A549 (cell line): ENCODE measurements at regions not wholly inside any gene's neighbourhood (a gene's known extent, or its start where the extent isn't known, plus 50 kb on each side); places are given as distances from the start of the nearest gene placed in this dataset.

Experiments
- ATAC-seq, 2 experiments: fragments of 200-7000 bp in 1 of 2; fragments of >200 bp in 1 of 2; cut with Nextera tagmentation in 1 of 2; cut with Tn5 transposase in 1 of 2; 3 replicates each; pipeline versions ENCODE4 v1.8.0 to v1.9.1; 2018 to 2020; ENCODE audit warnings: mild to moderate bottlenecking in 1 of 2, moderate library complexity in 1 of 2
- CTCF ChIA-PET: fragments of 300-600 bp; sonication (Branson Sonifier 250); formaldehyde crosslinking; extraction: SDS; loops from one replicate; lab custom pipeline; 2021; ENCODE audit warnings: antibody characterized with exemption, inconsistent platforms; lab: Yijun Ruan, JAX
- POLR2A ChIA-PET: fragments of 350-600 bp; formaldehyde crosslinking; extraction: SDS; loops from one replicate; lab custom pipeline; 2021; ENCODE audit warnings: antibody characterized with exemption, inconsistent platforms; lab: Yijun Ruan, JAX
- DNase-seq, 2 experiments: peaks; one replicate each; pipeline versions ENCODE4 v3.0.0 to v3.0.0-alpha.2; 2011 to 2016; ENCODE audit warnings: low read depth in 1 of 2, low spot score in 1 of 2
- FAIRE-seq: peaks from 2 replicates; lab custom pipeline; 2011; peaks lifted over from hg19 to GRCh38; lab: Jason Lieb, UNC
- H3K27ac ChIP-seq, 2 experiments: fragments of >200 bp; sonication (Bioruptor Twin); formaldehyde crosslinking; 3 replicates each; pipeline ENCODE4 v1.5.1; 2016 to 2017
- H3K4me1 ChIP-seq: fragments of >200 bp; sonication (Bioruptor Twin); formaldehyde crosslinking; 3 replicates; pipeline ENCODE4 v1.6.1; 2016
- H3K4me2 ChIP-seq: fragments of >200 bp; sonication (Bioruptor Twin); formaldehyde crosslinking; 3 replicates; pipeline ENCODE4 v1.6.1; 2016
- H3K4me3 ChIP-seq: fragments of >200 bp; sonication (Bioruptor Twin); formaldehyde crosslinking; 3 replicates; pipeline ENCODE4 v1.5.1; 2016
- H3K9me3 ChIP-seq: fragments of >200 bp; sonication (Bioruptor Twin); formaldehyde crosslinking; 3 replicates; pipeline ENCODE4 v1.6.1; 2016
- BHLHE40 ChIP-seq: IDR thresholded peaks from 2 replicates; pipeline ENCODE4 v1.6.1; 2012; ENCODE audit warnings: low read depth, low read length, inconsistent platforms
- CBX8 ChIP-seq: fragments of 200-600 bp; sonication (generic); IDR thresholded peaks from 2 replicates; pipeline ENCODE4 v1.6.1; 2016
- CHD4 ChIP-seq: fragments of 200-600 bp; sonication (generic); IDR thresholded peaks from 2 replicates; pipeline ENCODE4 v1.6.1; 2016; ENCODE audit warnings: antibody characterized with exemption, mild to moderate bottlenecking, borderline replicate concordance
- EHMT2 ChIP-seq: fragments of 200-600 bp; sonication (generic); IDR thresholded peaks from 2 replicates; pipeline ENCODE4 v1.6.1; 2016; ENCODE audit warnings: antibody characterized with exemption, low read depth, mild to moderate bottlenecking, moderate library complexity
- ESRRA ChIP-seq: fragments of 150-350 bp; IDR thresholded peaks from 2 replicates; pipeline ENCODE4 v1.6.1; 2014; ENCODE audit warnings: mild to moderate bottlenecking, low read length, borderline replicate concordance
- FOXS1 ChIP-seq: fragments of 250-450 bp; sonication (Bioruptor Pico); IDR thresholded peaks from 2 replicates; pipeline ENCODE4 v1.5.0; 2020; ENCODE audit warnings: mild to moderate bottlenecking, moderate library complexity
- HDAC2 ChIP-seq: fragments of 200-600 bp; sonication (generic); IDR thresholded peaks from 2 replicates; pipeline ENCODE4 v1.6.1; 2016
- HEYL ChIP-seq: fragments of 250-450 bp; sonication (Bioruptor Pico); IDR thresholded peaks from 2 replicates; pipeline ENCODE4 v1.8.0; 2021; ENCODE audit warnings: mild to moderate bottlenecking, moderate library complexity
- HOXB13 ChIP-seq: fragments of 250-450 bp; sonication (Bioruptor Pico); IDR thresholded peaks from 2 replicates; pipeline ENCODE4 v1.5.0; 2020; ENCODE audit warnings: low read depth, mild to moderate bottlenecking, moderate library complexity
- HOXB5 ChIP-seq: fragments of 250-450 bp; sonication (Bioruptor Pico); IDR thresholded peaks from 2 replicates; pipeline ENCODE4 v1.5.0; 2020; ENCODE audit warnings: mild to moderate bottlenecking, moderate library complexity
- KDM1A ChIP-seq: fragments of 200-600 bp; sonication (generic); IDR thresholded peaks from 2 replicates; pipeline ENCODE4 v1.6.1; 2016; ENCODE audit warnings: low read depth, mild to moderate bottlenecking
- KDM5A ChIP-seq: fragments of 200-600 bp; sonication (generic); IDR thresholded peaks from 2 replicates; pipeline ENCODE4 v1.6.1; 2016; ENCODE audit warnings: antibody characterized with exemption, mild to moderate bottlenecking
- MAFK ChIP-seq: fragments of 450-650 bp; IDR thresholded peaks from 2 replicates; pipeline ENCODE4 v1.6.1; 2014; ENCODE audit not compliant: partially characterized antibody
- MAZ ChIP-seq: fragments of 150-350 bp; IDR thresholded peaks from 2 replicates; pipeline ENCODE4 v1.6.1; 2014; ENCODE audit warnings: antibody characterized with exemption, low read depth, low read length, borderline replicate concordance
- MYC ChIP-seq: IDR thresholded peaks from 2 replicates; pipeline ENCODE4 v1.6.1; 2012; ENCODE audit warnings: mild to moderate bottlenecking, inconsistent platforms, low read length, improper control_type of control experiment, borderline replicate concordance
- NR3C1 ChIP-seq: fragments of >200 bp; sonication (Bioruptor Twin); formaldehyde crosslinking; IDR thresholded peaks from 3 replicates; pipeline ENCODE4 v1.6.1; 2017
- RNF2 ChIP-seq: fragments of 200-600 bp; sonication (generic); IDR thresholded peaks from 2 replicates; pipeline ENCODE4 v1.6.1; 2016; ENCODE audit warnings: low read depth, mild to moderate bottlenecking, antibody characterized with exemption, moderate library complexity, borderline replicate concordance
- SMC3 ChIP-seq: fragments of >200 bp; sonication (Bioruptor Twin); formaldehyde crosslinking; IDR thresholded peaks from 3 replicates; pipeline ENCODE4 v1.6.1; 2018; ENCODE audit warnings: inconsistent platforms
- SREBF2 ChIP-seq: fragments of 450-650 bp; IDR thresholded peaks from 2 replicates; pipeline ENCODE4 v1.6.1; 2014; ENCODE audit warnings: mild to moderate bottlenecking, moderate library complexity
- ZSCAN20 ChIP-seq: fragments of 250-450 bp; sonication (Bioruptor Pico); IDR thresholded peaks from 2 replicates; pipeline ENCODE4 v1.8.0; 2022; ENCODE audit warnings: mild to moderate bottlenecking, moderate library complexity
- WGBS: methylation state at CpG from one replicate; pipeline ENCODE4 v1.1.6; 2017; ENCODE audit errors: missing lambda C conversion rate; 5-methylcytosine and 5-hydroxymethylcytosine counted together
- TF ChIP-seq, protein P1 (sequence below): fragments of 150-350 bp; IDR thresholded peaks from 2 replicates; pipeline ENCODE4 v1.6.1; 2014; ENCODE audit warnings: low read depth, mild to moderate bottlenecking, low read length
- TF ChIP-seq, protein P2 (sequence below): fragments of >200 bp; sonication (Bioruptor Twin); formaldehyde crosslinking; IDR thresholded peaks from 3 replicates; pipeline ENCODE4 v1.5.1; 2016
- TF ChIP-seq, protein P3 (sequence below): IDR thresholded peaks from 2 replicates; pipeline ENCODE4 v1.6.1; 2012
- TF ChIP-seq, protein P4 (sequence below): fragments of >200 bp; sonication (Bioruptor Twin); formaldehyde crosslinking; IDR thresholded peaks from 3 replicates; pipeline ENCODE4 v1.6.1; 2016
- TF ChIP-seq, protein P5 (sequence below): IDR thresholded peaks from 2 replicates; pipeline ENCODE4 v1.6.1; 2012
- TF ChIP-seq, protein P6 (sequence below): fragments of 250-450 bp; sonication (Bioruptor Pico); IDR thresholded peaks from 2 replicates; pipeline ENCODE4 v1.5.0; 2020; ENCODE audit warnings: low read depth, mild to moderate bottlenecking, moderate library complexity

DNA sequence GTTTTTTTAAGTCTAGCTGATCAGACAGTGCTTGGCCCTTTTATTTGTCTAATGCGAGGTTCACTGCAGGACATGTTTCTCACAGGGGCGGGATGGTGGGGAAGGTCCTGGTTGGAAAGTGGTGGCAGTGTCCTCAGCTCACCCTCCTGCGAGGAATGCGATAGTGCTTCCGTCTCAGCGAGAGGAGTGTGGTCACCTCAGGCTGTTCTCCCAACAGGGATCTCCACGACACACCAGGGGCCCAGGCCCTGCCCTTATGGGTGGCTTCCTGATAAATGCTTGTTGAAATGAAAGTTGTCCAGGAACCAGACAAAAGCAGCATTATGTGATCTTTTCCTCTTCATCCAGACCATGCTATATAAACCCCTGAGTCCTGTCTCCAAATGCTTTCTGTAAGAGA lies 70.1 kb downstream of the BOLA3 start:
- no peak overlapping the region for H3K4me3 ChIP-seq
- no peaks in the 10 kb centered on the region for H3K9me3 ChIP-seq
- DNase-seq (no peak), FAIRE-seq (no peak), ATAC-seq (no peak)
- TF ChIP-seq ESRRA (no peak), KDM5A (no peak), EHMT2 (no peak), SMC3 (no peak), MYC (no peak), ZSCAN20 (no peak), MAZ (no peak), SREBF2 (no peak), RNF2 (no peak), KDM1A (no peak), CBX8 (no peak), MAFK (no peak), NR3C1 (no peak)
- TF ChIP-seq, protein P1, sequence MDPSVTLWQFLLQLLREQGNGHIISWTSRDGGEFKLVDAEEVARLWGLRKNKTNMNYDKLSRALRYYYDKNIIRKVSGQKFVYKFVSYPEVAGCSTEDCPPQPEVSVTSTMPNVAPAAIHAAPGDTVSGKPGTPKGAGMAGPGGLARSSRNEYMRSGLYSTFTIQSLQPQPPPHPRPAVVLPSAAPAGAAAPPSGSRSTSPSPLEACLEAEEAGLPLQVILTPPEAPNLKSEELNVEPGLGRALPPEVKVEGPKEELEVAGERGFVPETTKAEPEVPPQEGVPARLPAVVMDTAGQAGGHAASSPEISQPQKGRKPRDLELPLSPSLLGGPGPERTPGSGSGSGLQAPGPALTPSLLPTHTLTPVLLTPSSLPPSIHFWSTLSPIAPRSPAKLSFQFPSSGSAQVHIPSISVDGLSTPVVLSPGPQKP = no peak
- TF ChIP-seq, protein P2, sequence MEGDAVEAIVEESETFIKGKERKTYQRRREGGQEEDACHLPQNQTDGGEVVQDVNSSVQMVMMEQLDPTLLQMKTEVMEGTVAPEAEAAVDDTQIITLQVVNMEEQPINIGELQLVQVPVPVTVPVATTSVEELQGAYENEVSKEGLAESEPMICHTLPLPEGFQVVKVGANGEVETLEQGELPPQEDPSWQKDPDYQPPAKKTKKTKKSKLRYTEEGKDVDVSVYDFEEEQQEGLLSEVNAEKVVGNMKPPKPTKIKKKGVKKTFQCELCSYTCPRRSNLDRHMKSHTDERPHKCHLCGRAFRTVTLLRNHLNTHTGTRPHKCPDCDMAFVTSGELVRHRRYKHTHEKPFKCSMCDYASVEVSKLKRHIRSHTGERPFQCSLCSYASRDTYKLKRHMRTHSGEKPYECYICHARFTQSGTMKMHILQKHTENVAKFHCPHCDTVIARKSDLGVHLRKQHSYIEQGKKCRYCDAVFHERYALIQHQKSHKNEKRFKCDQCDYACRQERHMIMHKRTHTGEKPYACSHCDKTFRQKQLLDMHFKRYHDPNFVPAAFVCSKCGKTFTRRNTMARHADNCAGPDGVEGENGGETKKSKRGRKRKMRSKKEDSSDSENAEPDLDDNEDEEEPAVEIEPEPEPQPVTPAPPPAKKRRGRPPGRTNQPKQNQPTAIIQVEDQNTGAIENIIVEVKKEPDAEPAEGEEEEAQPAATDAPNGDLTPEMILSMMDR = no peak
- TF ChIP-seq, protein P3, sequence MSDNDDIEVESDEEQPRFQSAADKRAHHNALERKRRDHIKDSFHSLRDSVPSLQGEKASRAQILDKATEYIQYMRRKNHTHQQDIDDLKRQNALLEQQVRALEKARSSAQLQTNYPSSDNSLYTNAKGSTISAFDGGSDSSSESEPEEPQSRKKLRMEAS = no peak
- TF ChIP-seq, protein P4, sequence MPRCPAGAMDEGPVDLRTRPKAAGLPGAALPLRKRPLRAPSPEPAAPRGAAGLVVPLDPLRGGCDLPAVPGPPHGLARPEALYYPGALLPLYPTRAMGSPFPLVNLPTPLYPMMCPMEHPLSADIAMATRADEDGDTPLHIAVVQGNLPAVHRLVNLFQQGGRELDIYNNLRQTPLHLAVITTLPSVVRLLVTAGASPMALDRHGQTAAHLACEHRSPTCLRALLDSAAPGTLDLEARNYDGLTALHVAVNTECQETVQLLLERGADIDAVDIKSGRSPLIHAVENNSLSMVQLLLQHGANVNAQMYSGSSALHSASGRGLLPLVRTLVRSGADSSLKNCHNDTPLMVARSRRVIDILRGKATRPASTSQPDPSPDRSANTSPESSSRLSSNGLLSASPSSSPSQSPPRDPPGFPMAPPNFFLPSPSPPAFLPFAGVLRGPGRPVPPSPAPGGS = no peak
- no peak overlapping the region for H3K27ac ChIP-seq
- ChIA-PET CTCF (no interaction called here), POLR2A (no interaction called here)
- H3K4me1 ChIP-seq = no peaks in the 10 kb centered on the region
- 90% methylated on average over 7 of the region's 7 CpGs for WGBS
- H3K4me2 ChIP-seq = no peak overlapping the region

DNA sequence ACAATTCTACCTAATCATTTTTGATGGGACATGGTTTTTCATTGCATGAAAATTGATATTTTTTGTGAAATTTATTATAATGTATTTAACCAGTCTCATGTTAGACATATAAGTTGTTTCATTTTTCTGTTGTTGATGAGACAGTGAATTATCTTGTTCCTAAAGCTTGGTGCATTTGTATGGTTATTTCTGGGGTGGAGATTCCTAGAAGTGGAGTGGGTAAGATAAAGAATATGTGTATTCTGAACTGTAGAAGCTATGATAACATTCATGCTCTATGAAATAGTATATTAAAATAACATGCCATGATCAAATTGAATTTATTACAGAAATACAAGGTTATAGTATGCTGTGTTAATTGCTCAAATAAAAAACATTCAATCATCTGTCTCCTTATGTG lies 69.2 kb downstream of the BOLA3 start:
- Histone ChIP-seq H3K27ac (no peak overlapping the region), H3K4me2 (no peak overlapping the region), H3K4me1 (no peaks in the 10 kb centered on the region), H3K9me3 (no peaks in the 10 kb centered on the region), H3K4me3 (no peak overlapping the region)
- FAIRE-seq (no peak), DNase-seq (no peak), ATAC-seq (no peak)
- ChIA-PET POLR2A (no interaction called here), CTCF (no interaction called here)
- TF ChIP-seq HDAC2 (no peak), KDM5A (no peak), CBX8 (no peak), HOXB5 (CRISPR knock-in tag) (no peak)

DNA sequence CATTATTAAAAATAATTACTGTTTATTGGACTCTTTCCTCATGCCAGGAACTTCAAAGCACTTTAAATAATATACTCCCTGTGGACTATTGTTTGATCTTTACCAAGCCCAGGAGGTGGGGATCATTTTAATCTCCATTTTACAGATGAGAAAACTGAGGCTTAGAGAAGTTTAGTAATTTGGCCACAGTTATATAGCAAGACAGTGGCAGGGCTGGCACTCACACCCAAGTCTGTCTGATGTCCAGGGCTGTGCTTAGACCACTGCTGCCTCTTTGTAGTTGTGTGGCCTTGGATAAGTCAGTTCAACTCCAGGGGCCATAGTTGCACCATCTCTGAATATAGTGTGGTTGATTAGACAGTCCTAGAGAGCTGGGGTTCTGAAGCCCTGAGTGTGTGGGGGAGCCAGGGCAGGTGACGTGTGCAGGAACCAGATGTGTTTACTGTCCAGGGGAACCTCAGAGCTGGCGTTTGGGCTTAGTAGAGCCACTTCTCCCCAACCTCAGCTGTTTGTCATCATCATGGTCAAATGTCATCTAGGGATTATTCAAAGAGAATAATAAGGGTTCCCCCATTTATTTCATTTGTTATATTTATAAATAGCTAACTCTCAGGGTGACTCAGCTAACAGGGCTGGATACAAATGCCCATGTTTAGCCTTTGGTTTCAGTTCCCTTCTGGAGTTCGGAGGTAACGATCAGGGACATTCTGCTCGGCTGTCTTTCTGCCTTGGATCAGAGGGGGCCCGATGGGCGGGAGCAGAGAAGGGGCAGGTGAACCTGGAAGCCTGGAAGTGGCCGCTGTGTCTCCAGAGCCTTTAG lies 68.0 kb downstream of the BOLA3 start:
- Histone ChIP-seq H3K27ac (no peak overlapping the region), H3K4me3 (no peak overlapping the region), H3K4me1 (no peaks in the 10 kb centered on the region), H3K9me3 (no peaks in the 10 kb centered on the region), H3K4me2 (no peak overlapping the region)
- POLR2A ChIA-PET = no interaction called here
- DNase-seq (no peak), ATAC-seq (no peak), FAIRE-seq (no peak)
- CTCF ChIA-PET = interaction anchor here (1.4 kb wide), 1 partner anchor 13 kb away, joined by 4 read pairs; no protein-coding TSS in a partner anchor
- 93% methylated on average over 8 of the region's 8 CpGs for WGBS
- TF ChIP-seq HOXB13 (CRISPR knock-in tag) = no peak
- TF ChIP-seq BHLHE40 = no peak
- no peak for TF ChIP-seq HEYL (CRISPR knock-in tag)
- TF ChIP-seq, protein P5, sequence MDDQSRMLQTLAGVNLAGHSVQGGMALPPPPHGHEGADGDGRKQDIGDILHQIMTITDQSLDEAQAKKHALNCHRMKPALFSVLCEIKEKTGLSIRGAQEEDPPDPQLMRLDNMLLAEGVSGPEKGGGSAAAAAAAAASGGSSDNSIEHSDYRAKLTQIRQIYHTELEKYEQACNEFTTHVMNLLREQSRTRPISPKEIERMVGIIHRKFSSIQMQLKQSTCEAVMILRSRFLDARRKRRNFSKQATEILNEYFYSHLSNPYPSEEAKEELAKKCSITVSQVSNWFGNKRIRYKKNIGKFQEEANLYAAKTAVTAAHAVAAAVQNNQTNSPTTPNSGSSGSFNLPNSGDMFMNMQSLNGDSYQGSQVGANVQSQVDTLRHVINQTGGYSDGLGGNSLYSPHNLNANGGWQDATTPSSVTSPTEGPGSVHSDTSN = no peak
- TF ChIP-seq FOXS1 (CRISPR knock-in tag) = no peak
- TF ChIP-seq, protein P4 = no peak
- TF ChIP-seq NR3C1 = no peak
- TF ChIP-seq HOXB5 (CRISPR knock-in tag) = no peak
- TF ChIP-seq, protein P6, sequence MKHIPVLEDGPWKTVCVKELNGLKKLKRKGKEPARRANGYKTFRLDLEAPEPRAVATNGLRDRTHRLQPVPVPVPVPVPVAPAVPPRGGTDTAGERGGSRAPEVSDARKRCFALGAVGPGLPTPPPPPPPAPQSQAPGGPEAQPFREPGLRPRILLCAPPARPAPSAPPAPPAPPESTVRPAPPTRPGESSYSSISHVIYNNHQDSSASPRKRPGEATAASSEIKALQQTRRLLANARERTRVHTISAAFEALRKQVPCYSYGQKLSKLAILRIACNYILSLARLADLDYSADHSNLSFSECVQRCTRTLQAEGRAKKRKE (CRISPR knock-in tag) = no peak
- TF ChIP-seq CHD4 = no peak
